Loucy (cell line): ENCODE measurements at regions not wholly inside any gene's neighbourhood (a gene's known extent, or its start where the extent isn't known, plus 50 kb on each side); places are given as distances from the start of the nearest gene placed in this dataset.
A peak's percentile ranks its signal among the peaks of the same experiment; 100 is the strongest.

Source experiments
- H2AFZ ChIP-seq: fragments of 200-600 bp; sonication (generic); 2 replicates; pipeline ENCODE4 v1.6.0; 2016; ENCODE audit warnings: antibody characterized with exemption, mild to moderate bottlenecking, low read length, moderate library complexity
- H3F3A ChIP-seq: fragments of 200-600 bp; 2 replicates; pipeline ENCODE4 v1.6.0; 2016; ENCODE audit warnings: antibody characterized with exemption, low read depth, mild to moderate bottlenecking
- H3K27me3 ChIP-seq: fragments of 200-600 bp; sonication (generic); 2 replicates; pipeline ENCODE4 v1.6.1; 2014; ENCODE audit warnings: low read length, mild to moderate bottlenecking; ENCODE audit not compliant: insufficient read depth, poor library complexity, severe bottlenecking
- H3K36me3 ChIP-seq: fragments of 200-600 bp; sonication (generic); 2 replicates; pipeline ENCODE4 v1.6.1; 2016; ENCODE audit warnings: low read length; ENCODE audit not compliant: insufficient read depth
- H3K4me1 ChIP-seq: fragments of 200-600 bp; sonication (generic); 2 replicates; pipeline ENCODE4 v1.5.1; 2014; ENCODE audit warnings: low read length, mild to moderate bottlenecking; ENCODE audit not compliant: insufficient read depth, poor library complexity, severe bottlenecking
- H3K4me2 ChIP-seq: fragments of 200-600 bp; sonication (generic); 2 replicates; pipeline ENCODE4 v1.6.0; 2014; ENCODE audit warnings: antibody characterized with exemption, low read length, low read depth, mild to moderate bottlenecking; ENCODE audit not compliant: poor library complexity, severe bottlenecking
- H3K4me3 ChIP-seq: fragments of 200-600 bp; sonication (generic); 2 replicates; pipeline ENCODE4 v1.5.1; 2014; ENCODE audit warnings: low read length, mild to moderate bottlenecking, mixed read lengths; ENCODE audit not compliant: poor library complexity, severe bottlenecking
- H3K79me2 ChIP-seq: fragments of 200-600 bp; sonication (generic); 2 replicates; pipeline ENCODE4 v1.6.1; 2014; ENCODE audit warnings: low read length; ENCODE audit not compliant: insufficient read depth
- H3K9ac ChIP-seq: fragments of 200-600 bp; sonication (generic); 2 replicates; pipeline ENCODE4 v1.6.0; 2014; ENCODE audit warnings: mild to moderate bottlenecking, low read depth, low read length, moderate library complexity; ENCODE audit not compliant: poor library complexity, severe bottlenecking
- H3K9me2 ChIP-seq: fragments of 200-600 bp; sonication (generic); replicated peaks from 2 replicates; pipeline ENCODE4 v1.6.1; 2016; ENCODE audit warnings: low read depth, low read length, mixed read lengths
- H3K9me3 ChIP-seq: fragments of 200-600 bp; sonication (generic); 2 replicates; pipeline ENCODE4 v1.6.1; 2014; ENCODE audit warnings: mild to moderate bottlenecking, antibody characterized with exemption, low read length, low read depth; ENCODE audit not compliant: insufficient read depth
- H4K20me1 ChIP-seq: fragments of 200-600 bp; sonication (generic); 2 replicates; pipeline ENCODE4 v1.6.0; 2014; ENCODE audit warnings: antibody characterized with exemption, low read length, mild to moderate bottlenecking; ENCODE audit not compliant: insufficient read depth, poor library complexity, severe bottlenecking
- EZH2phosphoT487 ChIP-seq: fragments of 200-600 bp; IDR thresholded peaks from 2 replicates; pipeline ENCODE4 v1.6.1; 2018; ENCODE audit warnings: antibody characterized with exemption, mild to moderate bottlenecking, moderate library complexity, borderline replicate concordance
- TF ChIP-seq, protein P1 (sequence below): fragments of 200-600 bp; sonication (generic); conservative IDR thresholded peaks from 2 replicates; pipeline ENCODE4 v1.5.1; 2014; ENCODE audit warnings: mild to moderate bottlenecking, antibody characterized with exemption, low read length

DNA sequence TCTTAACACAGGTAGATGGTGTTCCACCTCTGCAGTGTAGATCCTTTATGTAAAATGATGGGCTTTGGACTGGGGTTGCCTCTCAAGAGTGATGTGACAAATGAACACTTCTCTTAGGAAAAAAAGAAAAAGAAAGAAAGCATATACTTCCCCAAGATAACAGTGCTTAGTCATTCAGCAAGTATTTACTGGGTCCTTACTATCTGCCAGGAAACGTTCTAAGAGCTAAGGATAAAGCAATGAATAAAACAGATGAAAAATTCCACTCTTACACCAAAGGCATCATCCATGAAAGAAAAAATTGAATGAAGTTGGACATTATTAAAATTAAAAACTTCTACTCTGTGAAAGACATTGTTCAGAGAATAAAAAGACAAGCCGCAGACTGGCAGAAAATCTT lies 177.3 kb downstream of the C7orf25 start:
- Histone ChIP-seq H4K20me1 (no peaks in the 10 kb centered on the region), H3F3A (no peaks in the 10 kb centered on the region), H3K27me3 (no peaks in the 10 kb centered on the region), H2AFZ (0 out of 2 replicates have a peak overlapping the region, but pooled peaks have one; percentile 62), H3K36me3 (no peaks in the 10 kb centered on the region), H3K4me3 (no peak overlapping the region), H3K79me2 (no peaks in the 10 kb centered on the region), H3K9me2 (no peaks in the 10 kb centered on the region), H3K9me3 (no peaks in the 10 kb centered on the region), H3K4me2 (no peak overlapping the region), H3K4me1 (peaks cover 11% of the 10 kb centered on the region), H3K9ac (no peak overlapping the region)
- TF ChIP-seq EZH2phosphoT487, result no peak
- TF ChIP-seq, protein P1, sequence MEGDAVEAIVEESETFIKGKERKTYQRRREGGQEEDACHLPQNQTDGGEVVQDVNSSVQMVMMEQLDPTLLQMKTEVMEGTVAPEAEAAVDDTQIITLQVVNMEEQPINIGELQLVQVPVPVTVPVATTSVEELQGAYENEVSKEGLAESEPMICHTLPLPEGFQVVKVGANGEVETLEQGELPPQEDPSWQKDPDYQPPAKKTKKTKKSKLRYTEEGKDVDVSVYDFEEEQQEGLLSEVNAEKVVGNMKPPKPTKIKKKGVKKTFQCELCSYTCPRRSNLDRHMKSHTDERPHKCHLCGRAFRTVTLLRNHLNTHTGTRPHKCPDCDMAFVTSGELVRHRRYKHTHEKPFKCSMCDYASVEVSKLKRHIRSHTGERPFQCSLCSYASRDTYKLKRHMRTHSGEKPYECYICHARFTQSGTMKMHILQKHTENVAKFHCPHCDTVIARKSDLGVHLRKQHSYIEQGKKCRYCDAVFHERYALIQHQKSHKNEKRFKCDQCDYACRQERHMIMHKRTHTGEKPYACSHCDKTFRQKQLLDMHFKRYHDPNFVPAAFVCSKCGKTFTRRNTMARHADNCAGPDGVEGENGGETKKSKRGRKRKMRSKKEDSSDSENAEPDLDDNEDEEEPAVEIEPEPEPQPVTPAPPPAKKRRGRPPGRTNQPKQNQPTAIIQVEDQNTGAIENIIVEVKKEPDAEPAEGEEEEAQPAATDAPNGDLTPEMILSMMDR, result no peak

- Histone ChIP-seq H3K36me3 (no peaks in the 10 kb centered on the region), H3F3A (no peaks in the 10 kb centered on the region), H3K4me1 (peaks cover 11% of the 10 kb centered on the region), H2AFZ (peak overlapping the region; percentile 20; the same call in 1 of the 2 replicates), H3K27me3 (no peaks in the 10 kb centered on the region), H3K9me3 (no peaks in the 10 kb centered on the region), H3K4me2 (peak overlapping the region; percentile 34), H3K9me2 (no peaks in the 10 kb centered on the region), H3K79me2 (no peaks in the 10 kb centered on the region), H3K4me3 (peak overlapping the region; percentile 6), H3K9ac (no peak overlapping the region), H4K20me1 (no peaks in the 10 kb centered on the region)
- no peak for TF ChIP-seq EZH2phosphoT487
- TF ChIP-seq, protein P1, result no peak
Measured at GRCh38 chr7:42733040-42733439, 178.8 kb downstream of the C7orf25 start.

GRCh38 chr7:42730586-42730985 lies 181.3 kb downstream of the C7orf25 start:
- H3K4me1 ChIP-seq, result peaks cover 11% of the 10 kb centered on the region
- H2AFZ ChIP-seq, result no peak overlapping the region
- H3K9me3 ChIP-seq, result no peaks in the 10 kb centered on the region
- H3K9ac ChIP-seq, result no peak overlapping the region
- no peak overlapping the region for H3K4me3 ChIP-seq
- no peak overlapping the region for H3K4me2 ChIP-seq
- H3K27me3 ChIP-seq, result no peaks in the 10 kb centered on the region
- H4K20me1 ChIP-seq, result no peaks in the 10 kb centered on the region
- H3K9me2 ChIP-seq, result no peaks in the 10 kb centered on the region
- no peaks in the 10 kb centered on the region for H3K36me3 ChIP-seq
- H3F3A ChIP-seq, result no peaks in the 10 kb centered on the region
- no peaks in the 10 kb centered on the region for H3K79me2 ChIP-seq
- TF ChIP-seq EZH2phosphoT487, result no peak
- TF ChIP-seq, protein P1, result no peak
